H1 (cell line): ENCODE measurements at regions not wholly inside any gene's neighbourhood (a gene's known extent, or its start where the extent isn't known, plus 50 kb on each side); places are given as distances from the start of the nearest gene placed in this dataset.

Experiments
- CTCF ChIA-PET: fragments of 300-600 bp; sonication (Branson Sonifier 250); formaldehyde crosslinking; loops from one replicate; lab custom pipeline; 2021; ENCODE audit not compliant: partially characterized antibody; lab: Charles Lee
- POLR2A ChIA-PET: fragments of 300-600 bp; sonication (Branson Sonifier 250); formaldehyde crosslinking; loops from one replicate; lab custom pipeline; 2021; ENCODE audit warnings: inconsistent platforms; ENCODE audit not compliant: partially characterized antibody; lab: Charles Lee
- DNase-seq, 2 experiments: peaks; one replicate each; pipeline versions ENCODE4 v3.0.0 to v3.0.0-alpha.2; 2010 to 2022; ENCODE audit warnings: low spot score in 2 of 2, low read depth in 1 of 2, mixed read lengths in 1 of 2
- FAIRE-seq: peaks from 2 replicates; lab custom pipeline; 2011; peaks lifted over from hg19 to GRCh38; lab: Jason Lieb, UNC
- H2AFZ ChIP-seq: 2 replicates; pipeline ENCODE4 v1.8.1; 2012; ENCODE audit warnings: low read length, inconsistent platforms
- H2AK5ac ChIP-seq: 2 replicates; pipeline ENCODE4 v1.6.1; 2013; ENCODE audit warnings: low read depth, low read length
- H2BK120ac ChIP-seq: replicated peaks from 2 replicates; pipeline ENCODE3; 2013; ENCODE audit warnings: low read depth, low read length, inconsistent platforms
- H2BK12ac ChIP-seq: 2 replicates; pipeline ENCODE4 v1.6.1; 2013; ENCODE audit warnings: low read depth, low read length
- H2BK15ac ChIP-seq: 2 replicates; pipeline ENCODE4 v1.6.1; 2013; ENCODE audit warnings: low read length
- H2BK20ac ChIP-seq: 2 replicates; pipeline ENCODE4 v1.6.1; 2013; ENCODE audit warnings: low read length
- H2BK5ac ChIP-seq: 2 replicates; pipeline ENCODE4 v1.6.1; 2013; ENCODE audit warnings: low read depth, low read length
- H3K14ac ChIP-seq: 2 replicates; pipeline ENCODE4 v1.6.1; 2013; ENCODE audit warnings: inconsistent platforms; ENCODE audit not compliant: insufficient read length
- H3K18ac ChIP-seq: 2 replicates; pipeline ENCODE4 v1.6.1; 2013; ENCODE audit warnings: low read length; ENCODE audit errors: extremely low read depth
- H3K23ac ChIP-seq: 2 replicates; pipeline ENCODE4 v1.6.1; 2013; ENCODE audit warnings: inconsistent platforms; ENCODE audit not compliant: insufficient read length
- H3K23me2 ChIP-seq: 2 replicates; pipeline ENCODE4 v1.6.1; 2013; ENCODE audit warnings: low read depth, low read length
- H3K27ac ChIP-seq: 2 replicates; pipeline ENCODE4 v1.6.1; 2011; ENCODE audit warnings: low read depth, low read length, inconsistent platforms
- H3K27me3 ChIP-seq, 4 experiments: replicated peaks in 1 of 4; 1 replicate in 1 of 4; 2 replicates in 3 of 4; pipeline versions ENCODE4 v1.6.1 to v1.8.1; 2011 to 2013; ENCODE audit warnings: low read length in 3 of 4, mild to moderate bottlenecking in 3 of 4, inconsistent platforms in 2 of 4, mixed read lengths in 2 of 4, moderate library complexity in 1 of 4; ENCODE audit not compliant: control insufficient read depth in 3 of 4, insufficient read depth in 3 of 4; ENCODE audit errors: extremely low read depth in 1 of 4
- H3K36me3 ChIP-seq, 4 experiments: 2 replicates each; pipeline versions ENCODE4 v1.6.1 to v1.8.1; 2011 to 2013; ENCODE audit warnings: mild to moderate bottlenecking in 4 of 4, low read length in 3 of 4, moderate library complexity in 2 of 4, control low read depth in 1 of 4, inconsistent platforms in 1 of 4; ENCODE audit not compliant: insufficient read depth in 4 of 4, control insufficient read depth in 2 of 4
- H3K4ac ChIP-seq: replicated peaks from 2 replicates; pipeline ENCODE3; 2013; ENCODE audit warnings: low read length, low read depth, mixed read lengths, inconsistent platforms; ENCODE audit not compliant: insufficient read length
- H3K4me1 ChIP-seq, 4 experiments: replicated peaks in 1 of 4; 1 replicate in 1 of 4; 2 replicates in 3 of 4; pipeline versions ENCODE4 v1.6.1 to v1.8.1; 2011 to 2013; ENCODE audit warnings: low read length in 3 of 4, inconsistent platforms in 2 of 4, mixed read lengths in 1 of 4; ENCODE audit not compliant: insufficient read depth in 4 of 4, control insufficient read depth in 3 of 4
- H3K4me2 ChIP-seq, 2 experiments: 2 replicates each; pipeline versions ENCODE4 v1.6.1 to v1.8.1; 2011 to 2013; ENCODE audit warnings: low read depth in 2 of 2, low read length in 2 of 2, control low read depth in 1 of 2, inconsistent platforms in 1 of 2, mild to moderate bottlenecking in 1 of 2; ENCODE audit not compliant: insufficient read depth in 1 of 2
- H3K4me3 ChIP-seq, 4 experiments: fragments of 200-600, 300-600 bp in 1 of 4; sonication (generic), shearing (Covaris generic), sonication (Bioruptor Twin) in 1 of 4; 2 replicates each; pipeline versions ENCODE4 v1.5.1 to v1.8.1; 2011 to 2016; ENCODE audit warnings: low read length in 4 of 4, low read depth in 3 of 4, control low read depth in 2 of 4, inconsistent platforms in 2 of 4, mild to moderate bottlenecking in 2 of 4, mixed read lengths in 1 of 4, moderate library complexity in 1 of 4; ENCODE audit not compliant: insufficient read depth in 2 of 4; ENCODE audit errors: extremely low read depth in 1 of 4
- H3K56ac ChIP-seq: replicated peaks from 2 replicates; pipeline ENCODE3; 2013; ENCODE audit warnings: low read depth, mild to moderate bottlenecking, mixed read lengths, low read length, inconsistent platforms; ENCODE audit not compliant: insufficient read length
- H3K79me1 ChIP-seq: 2 replicates; pipeline ENCODE4 v1.6.1; 2013; ENCODE audit warnings: low read depth, low read length, control low read depth
- H3K79me2 ChIP-seq, 2 experiments: 2 replicates each; pipeline versions ENCODE4 v1.6.1 to v1.8.1; 2012 to 2013; ENCODE audit warnings: low read length in 2 of 2, mild to moderate bottlenecking in 2 of 2, inconsistent platforms in 1 of 2; ENCODE audit not compliant: insufficient read depth in 2 of 2, control insufficient read depth in 1 of 2
- H3K9ac ChIP-seq, 4 experiments: replicated peaks in 1 of 4; 1 replicate in 1 of 4; 2 replicates in 3 of 4; pipeline versions ENCODE4 v1.6.1 to v1.8.1; 2011 to 2013; ENCODE audit warnings: low read depth in 3 of 4, low read length in 3 of 4, control low read depth in 2 of 4, mild to moderate bottlenecking in 2 of 4, moderate library complexity in 2 of 4, inconsistent platforms in 1 of 4; ENCODE audit errors: extremely low read depth in 1 of 4
- H3K9me3 ChIP-seq, 2 experiments: 2 replicates each; pipeline versions ENCODE4 v1.6.1 to v1.8.1; 2012 to 2013; ENCODE audit warnings: mild to moderate bottlenecking in 2 of 2, moderate library complexity in 2 of 2, control low read depth in 1 of 2, inconsistent platforms in 1 of 2, low read depth in 1 of 2, low read length in 1 of 2, mixed read lengths in 1 of 2; ENCODE audit not compliant: insufficient read depth in 2 of 2
- H4K20me1 ChIP-seq, 2 experiments: replicated peaks in 1 of 2; 2 replicates each; pipeline versions ENCODE3 to v1.8.1; 2011 to 2013; ENCODE audit warnings: inconsistent platforms in 2 of 2, low read length in 2 of 2, mild to moderate bottlenecking in 1 of 2; ENCODE audit not compliant: insufficient read depth in 2 of 2, control insufficient read depth in 1 of 2
- H4K5ac ChIP-seq: 2 replicates; pipeline ENCODE4 v1.6.1; 2013; ENCODE audit warnings: low read length, low read depth, mixed read lengths, inconsistent platforms; ENCODE audit not compliant: insufficient read length
- H4K8ac ChIP-seq: 2 replicates; pipeline ENCODE4 v1.8.0; 2013; ENCODE audit warnings: mild to moderate bottlenecking, moderate library complexity, low read length, inconsistent platforms; ENCODE audit not compliant: insufficient read depth; ENCODE audit errors: extremely low read depth
- H4K91ac ChIP-seq: replicated peaks from 2 replicates; pipeline ENCODE3; 2013; ENCODE audit warnings: low read length, mixed read lengths, inconsistent platforms; ENCODE audit not compliant: insufficient read length
- BCL11A ChIP-seq, 2 experiments: IDR thresholded peaks; one replicate each; pipeline ENCODE4 v1.6.1; 2011; ENCODE audit warnings: low read depth in 2 of 2, low read length in 2 of 2, mild to moderate bottlenecking in 2 of 2
- CBX5 ChIP-seq: fragments of 300-800, 300-1000 bp; sonication (generic); IDR thresholded peaks from 2 replicates; pipeline ENCODE4 v1.7.1; 2016; ENCODE audit warnings: antibody characterized with exemption, low read length, low read depth
- CHD1 ChIP-seq: IDR thresholded peaks from 2 replicates; pipeline ENCODE4 v1.6.1; 2012; ENCODE audit warnings: low read depth, low read length, improper control_type of control experiment
- HDAC6 ChIP-seq: IDR thresholded peaks from one replicate; pipeline ENCODE4 v1.7.1; 2012; ENCODE audit warnings: low read depth, mild to moderate bottlenecking, inconsistent platforms, low read length, moderate library complexity
- KDM1A ChIP-seq: fragments of 200-600, 300-600 bp; sonication (generic); IDR thresholded peaks from 2 replicates; pipeline ENCODE4 v1.7.1; 2016; ENCODE audit warnings: mild to moderate bottlenecking, low read length, borderline replicate concordance
- KDM5A ChIP-seq: fragments of 200-600 bp; IDR thresholded peaks from 2 replicates; pipeline ENCODE4 v1.7.1; 2012; ENCODE audit warnings: mild to moderate bottlenecking, low read length, inconsistent platforms, mixed read lengths
- SIRT6 ChIP-seq: IDR thresholded peaks from one replicate; pipeline ENCODE4 v1.7.1; 2012; ENCODE audit warnings: low read length, inconsistent platforms
- SIX5 ChIP-seq: IDR thresholded peaks from 2 replicates; pipeline ENCODE4 v1.6.1; 2011; ENCODE audit warnings: mild to moderate bottlenecking, low read depth, low read length
- TBP ChIP-seq: IDR thresholded peaks from 2 replicates; pipeline ENCODE4 v1.6.1; 2011; ENCODE audit warnings: low read depth, low read length, improper control_type of control experiment

DNA sequence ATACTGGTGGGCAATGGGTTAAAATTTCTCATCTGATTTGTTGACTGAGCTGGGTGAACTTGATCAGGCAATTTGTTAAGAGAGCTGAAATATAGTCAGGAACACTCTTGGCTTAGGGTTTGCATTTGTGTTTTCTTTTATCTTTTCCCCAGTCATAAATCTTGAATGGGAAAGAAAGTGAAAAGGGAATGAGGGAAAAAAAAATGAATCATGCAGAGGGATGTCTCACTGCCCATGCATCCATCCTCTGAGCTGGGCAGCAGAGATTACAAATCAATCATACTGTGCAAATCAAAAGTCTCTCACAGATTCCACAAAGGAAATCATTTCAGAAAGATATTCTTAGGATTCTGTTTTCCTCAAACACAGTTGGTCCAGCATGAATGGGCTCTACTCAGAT is 174.2 kb upstream of the MPPED2 start:
- no peak overlapping the region for H2BK20ac ChIP-seq
- H3K4me2 ChIP-seq = no peak overlapping the region
- H3K56ac ChIP-seq = no peak overlapping the region
- H3K79me2 ChIP-seq = no peaks in the 10 kb centered on the region
- no peak overlapping the region for H3K14ac ChIP-seq
- ChIA-PET CTCF (no interaction called here), POLR2A (no interaction called here)
- no peak overlapping the region for H3K4me3 ChIP-seq
- H4K91ac ChIP-seq = no peak overlapping the region
- H2AK5ac ChIP-seq = no peak overlapping the region
- no peak overlapping the region for H2BK5ac ChIP-seq
- H4K5ac ChIP-seq = no peak overlapping the region
- peaks cover 0 to 2% of the 10 kb centered on the region in 2 experiments; a peak in 1 of 4 replicates for H3K9me3 ChIP-seq
- H2BK15ac ChIP-seq = no peak overlapping the region
- no peaks in the 10 kb centered on the region for H3K4me1 ChIP-seq
- H2BK12ac ChIP-seq = no peak overlapping the region
- no peak overlapping the region for H2BK120ac ChIP-seq
- H3K36me3 ChIP-seq = no peaks in the 10 kb centered on the region
- no peak overlapping the region for H3K4ac ChIP-seq
- H3K79me1 ChIP-seq = no peaks in the 10 kb centered on the region
- FAIRE-seq (no peak), DNase-seq (no peak)
- no peak overlapping the region for H3K18ac ChIP-seq
- no peak overlapping the region for H2AFZ ChIP-seq
- H4K20me1 ChIP-seq = no peaks in the 10 kb centered on the region
- H4K8ac ChIP-seq = no peak overlapping the region
- no peak overlapping the region for H3K27ac ChIP-seq
- H3K27me3 ChIP-seq = peaks cover 0 to 1% (median 0%) of the 10 kb centered on the region in 4 experiments; a peak in 1 of 7 replicates
- no peak overlapping the region for H3K23ac ChIP-seq
- no peaks in the 10 kb centered on the region for H3K23me2 ChIP-seq
- no peak overlapping the region for H3K9ac ChIP-seq
- no peak for TF ChIP-seq SIX5
- TF ChIP-seq KDM5A = no peak
- TF ChIP-seq HDAC6 = no peak
- TF ChIP-seq BCL11A (IDR thresholded peaks at IDR 0.05; ENCODE audit: low read depth in 2 of 2, low read length in 2 of 2) = no peak
- TF ChIP-seq KDM1A = no peak
- no peak for TF ChIP-seq SIRT6
- TF ChIP-seq CBX5 = no peak
- TF ChIP-seq CHD1 = no peak
- no peak for TF ChIP-seq TBP
